Adipocyte (in vitro differentiated cells): ENCODE measurements at regions not wholly inside any gene's neighbourhood (a gene's known extent, or its start where the extent isn't known, plus 50 kb on each side); places are given as distances from the start of the nearest gene placed in this dataset.

Source experiments
- DNase-seq: peaks from one replicate; pipeline ENCODE4 v3.0.0-alpha.2; 2015; ENCODE audit warnings: low read depth
- H3K27me3 ChIP-seq: replicated peaks from 2 replicates; pipeline ENCODE4 v1.7.0; 2013; ENCODE audit warnings: mild to moderate bottlenecking, low read length, moderate library complexity; ENCODE audit not compliant: control insufficient read depth, insufficient read depth
- H3K36me3 ChIP-seq: 2 replicates; pipeline ENCODE4 v1.7.0; 2013; ENCODE audit warnings: low read length, mild to moderate bottlenecking, moderate library complexity; ENCODE audit not compliant: control insufficient read depth, insufficient read depth, severe bottlenecking
- H3K4me1 ChIP-seq: 2 replicates; pipeline ENCODE4 v1.7.0; 2013; ENCODE audit warnings: mild to moderate bottlenecking, low read length, moderate library complexity; ENCODE audit not compliant: control insufficient read depth, insufficient read depth
- H3K4me3 ChIP-seq: 2 replicates; pipeline ENCODE4 v1.7.0; 2013; ENCODE audit warnings: mild to moderate bottlenecking, low read length, moderate library complexity
- H3K9ac ChIP-seq: 2 replicates; pipeline ENCODE4 v1.7.0; 2013; ENCODE audit warnings: mild to moderate bottlenecking, low read length, moderate library complexity
- H3K9me3 ChIP-seq: 2 replicates; pipeline ENCODE4 v1.7.0; 2013; ENCODE audit warnings: mild to moderate bottlenecking, low read length, moderate library complexity; ENCODE audit not compliant: control insufficient read depth

DNA sequence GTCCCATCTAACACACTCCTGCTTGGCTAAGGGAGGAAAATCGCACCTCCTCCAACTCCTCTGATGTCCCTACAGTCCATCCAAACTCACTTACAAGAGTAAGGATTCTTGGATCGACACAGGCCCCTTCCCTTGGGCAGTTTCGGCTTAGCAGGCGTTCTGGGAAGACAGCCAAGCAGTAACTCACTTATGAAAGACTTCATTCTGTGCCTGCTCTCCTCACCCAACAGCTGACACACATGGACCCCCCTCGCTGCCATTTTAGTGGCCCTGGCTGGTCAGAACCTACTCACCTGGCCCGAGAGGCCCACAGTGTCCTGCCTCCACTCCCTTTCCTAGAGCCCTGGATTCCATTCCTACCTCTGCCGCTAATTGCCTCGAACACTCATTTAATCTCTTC is 52.3 kb upstream of the BCL2L14 start:
- Histone ChIP-seq H3K27me3 (no peaks in the 10 kb centered on the region), H3K9ac (no peak overlapping the region), H3K36me3 (no peaks in the 10 kb centered on the region), H3K9me3 (no peaks in the 10 kb centered on the region), H3K4me3 (no peak overlapping the region), H3K4me1 (peaks cover 28% of the 10 kb centered on the region)
- DNase-seq = peak; percentile 70

DNA sequence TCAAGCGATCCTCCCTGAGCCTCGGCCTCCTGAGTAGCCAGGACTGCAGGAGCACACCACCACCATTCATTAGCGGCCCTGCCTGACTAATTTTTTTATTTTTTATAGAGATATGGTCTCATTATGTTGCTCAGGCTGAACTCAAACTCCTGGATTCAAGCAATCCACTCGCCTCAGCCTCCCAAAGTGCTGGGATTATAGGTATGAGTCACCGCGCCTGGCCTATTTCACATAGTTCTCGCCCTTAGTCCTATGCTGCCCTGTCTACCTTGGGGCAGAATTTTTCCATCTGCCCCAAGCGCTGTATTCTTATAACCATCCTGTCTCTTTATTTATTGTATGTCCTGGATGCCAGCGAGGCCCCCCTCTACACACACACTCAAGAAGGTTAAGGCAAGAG is 50.9 kb upstream of the BCL2L14 start:
- Histone ChIP-seq H3K27me3 (no peaks in the 10 kb centered on the region), H3K9me3 (no peaks in the 10 kb centered on the region), H3K36me3 (no peaks in the 10 kb centered on the region), H3K4me3 (no peak overlapping the region), H3K9ac (no peak overlapping the region), H3K4me1 (peaks cover 28% of the 10 kb centered on the region)
- no peak for DNase-seq

DNA sequence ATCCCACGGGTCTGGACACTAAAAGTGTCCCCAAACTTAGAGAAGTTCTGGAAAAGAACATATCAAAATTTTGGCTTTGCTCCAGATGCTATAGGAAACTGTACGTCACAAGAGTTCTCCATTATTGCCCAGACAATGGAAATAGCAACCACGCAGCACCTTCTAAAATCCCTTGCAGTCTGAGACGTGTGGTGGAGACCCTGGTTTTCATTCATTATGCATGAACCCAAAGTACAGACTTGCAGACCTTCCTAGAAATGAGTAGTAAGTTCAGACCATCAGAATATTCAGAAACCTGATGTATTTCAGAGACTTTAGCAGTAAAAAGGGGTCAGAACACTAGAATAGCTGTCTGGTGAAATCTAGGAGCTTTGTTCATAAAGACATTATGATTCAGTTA is 50.0 kb upstream of the BCL2L14 start:
- Histone ChIP-seq H3K4me3 (no peak overlapping the region), H3K9ac (no peak overlapping the region), H3K36me3 (no peaks in the 10 kb centered on the region), H3K27me3 (no peaks in the 10 kb centered on the region), H3K4me1 (peaks cover 28% of the 10 kb centered on the region), H3K9me3 (no peaks in the 10 kb centered on the region)
- no peak for DNase-seq
